GM12875 (cell line): ENCODE measurements at regions not wholly inside any gene's neighbourhood (a gene's known extent, or its start where the extent isn't known, plus 50 kb on each side); places are given as distances from the start of the nearest gene placed in this dataset.

Source experiments
- H3K4me3 ChIP-seq: one replicate; pipeline ENCODE4 v1.5.1; 2011; ENCODE audit warnings: low read depth, low read length, control low read depth
- CTCF ChIP-seq: IDR thresholded peaks from 2 replicates; pipeline ENCODE4 v1.5.1; 2011; ENCODE audit warnings: low read depth, mild to moderate bottlenecking, control low read depth, inconsistent platforms, low read length, moderate library complexity, borderline replicate concordance; ENCODE audit not compliant: insufficient read depth

- TF ChIP-seq CTCF = no peak
- no peak overlapping the region for H3K4me3 ChIP-seq
Observed at GRCh38 chr18:76721207-76721996, 101.0 kb upstream of the ZNF236 start.

GRCh38 chr18:76720683-76721082 lies 101.7 kb upstream of the ZNF236 start:
- H3K4me3 ChIP-seq = no peak overlapping the region
- TF ChIP-seq CTCF = no peak

- no peak for TF ChIP-seq CTCF
- H3K4me3 ChIP-seq = no peak overlapping the region
Observed at GRCh38 chr18:76715012-76715610, 107.2 kb upstream of the ZNF236 start.

GRCh38 chr18:76713432-76713831 lies 108.9 kb upstream of the ZNF236 start:
- no peak for TF ChIP-seq CTCF

GRCh38 chr18:76712511-76713140 lies 109.7 kb upstream of the ZNF236 start:
- no peak for TF ChIP-seq CTCF
- H3K4me3 ChIP-seq = no peak overlapping the region

More at GRCh38 chr18:76713432-76713831, 108.9 kb upstream of the ZNF236 start:
- H3K4me3 ChIP-seq = no peak overlapping the region

GRCh38 chr18:76710646-76711520 lies 111.5 kb upstream of the ZNF236 start:
- TF ChIP-seq CTCF = no peak
- no peak overlapping the region for H3K4me3 ChIP-seq
